SK-N-SH (cell line): ENCODE measurements at regions not wholly inside any gene's neighbourhood (a gene's known extent, or its start where the extent isn't known, plus 50 kb on each side); places are given as distances from the start of the nearest gene placed in this dataset.

Source experiments
- MXI1 ChIP-seq: IDR thresholded peaks from 2 replicates; pipeline ENCODE4 v1.6.1; 2012; ENCODE audit warnings: mild to moderate bottlenecking, low read depth, low read length, improper control_type of control experiment
- POLR2AphosphoS5 ChIP-seq: IDR thresholded peaks from 2 replicates; pipeline ENCODE4 v1.6.1; 2012; ENCODE audit warnings: low read depth, low read length
- TAF1 ChIP-seq: IDR thresholded peaks from 2 replicates; pipeline ENCODE4 v1.6.1; 2012; ENCODE audit warnings: low read depth, mild to moderate bottlenecking, low read length, moderate library complexity, borderline replicate concordance
- TF ChIP-seq, protein P1 (sequence below): IDR thresholded peaks from 2 replicates; pipeline ENCODE4 v1.6.1; 2012; ENCODE audit warnings: mild to moderate bottlenecking, low read depth, low read length, moderate library complexity
- TF ChIP-seq, protein P2 (sequence below): fragments of 200-600 bp; sonication (generic); IDR thresholded peaks from 2 replicates; pipeline ENCODE4 v1.6.1; 2017; ENCODE audit warnings: antibody characterized with exemption, mild to moderate bottlenecking, moderate library complexity
- TF ChIP-seq, protein P3 (sequence below): IDR thresholded peaks from 2 replicates; pipeline ENCODE4 v1.4.0; 2012; ENCODE audit warnings: low read depth

DNA sequence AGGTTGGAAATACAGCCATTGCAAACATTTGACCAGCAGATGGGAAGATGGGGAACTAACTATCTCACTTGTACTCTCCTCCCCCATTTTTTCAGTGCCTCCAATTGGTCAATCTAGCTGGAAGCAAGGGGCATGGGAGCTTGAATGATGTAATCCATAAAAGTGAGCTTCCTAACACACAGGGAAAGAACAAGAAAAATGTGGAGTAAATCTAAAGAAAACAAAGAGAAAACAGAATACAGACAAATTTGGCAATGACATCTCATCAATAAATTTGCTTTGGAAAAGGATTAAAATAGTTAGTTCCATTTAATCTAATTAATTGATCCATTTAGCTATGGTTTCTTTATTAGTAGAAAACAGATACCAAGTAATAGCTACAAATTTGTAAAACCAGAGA lies 592.6 kb upstream of the SOX9 start:
- TF ChIP-seq, protein P1, sequence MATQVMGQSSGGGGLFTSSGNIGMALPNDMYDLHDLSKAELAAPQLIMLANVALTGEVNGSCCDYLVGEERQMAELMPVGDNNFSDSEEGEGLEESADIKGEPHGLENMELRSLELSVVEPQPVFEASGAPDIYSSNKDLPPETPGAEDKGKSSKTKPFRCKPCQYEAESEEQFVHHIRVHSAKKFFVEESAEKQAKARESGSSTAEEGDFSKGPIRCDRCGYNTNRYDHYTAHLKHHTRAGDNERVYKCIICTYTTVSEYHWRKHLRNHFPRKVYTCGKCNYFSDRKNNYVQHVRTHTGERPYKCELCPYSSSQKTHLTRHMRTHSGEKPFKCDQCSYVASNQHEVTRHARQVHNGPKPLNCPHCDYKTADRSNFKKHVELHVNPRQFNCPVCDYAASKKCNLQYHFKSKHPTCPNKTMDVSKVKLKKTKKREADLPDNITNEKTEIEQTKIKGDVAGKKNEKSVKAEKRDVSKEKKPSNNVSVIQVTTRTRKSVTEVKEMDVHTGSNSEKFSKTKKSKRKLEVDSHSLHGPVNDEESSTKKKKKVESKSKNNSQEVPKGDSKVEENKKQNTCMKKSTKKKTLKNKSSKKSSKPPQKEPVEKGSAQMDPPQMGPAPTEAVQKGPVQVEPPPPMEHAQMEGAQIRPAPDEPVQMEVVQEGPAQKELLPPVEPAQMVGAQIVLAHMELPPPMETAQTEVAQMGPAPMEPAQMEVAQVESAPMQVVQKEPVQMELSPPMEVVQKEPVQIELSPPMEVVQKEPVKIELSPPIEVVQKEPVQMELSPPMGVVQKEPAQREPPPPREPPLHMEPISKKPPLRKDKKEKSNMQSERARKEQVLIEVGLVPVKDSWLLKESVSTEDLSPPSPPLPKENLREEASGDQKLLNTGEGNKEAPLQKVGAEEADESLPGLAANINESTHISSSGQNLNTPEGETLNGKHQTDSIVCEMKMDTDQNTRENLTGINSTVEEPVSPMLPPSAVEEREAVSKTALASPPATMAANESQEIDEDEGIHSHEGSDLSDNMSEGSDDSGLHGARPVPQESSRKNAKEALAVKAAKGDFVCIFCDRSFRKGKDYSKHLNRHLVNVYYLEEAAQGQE, result no peak
- TF ChIP-seq MXI1, result no peak
- TF ChIP-seq, protein P2, sequence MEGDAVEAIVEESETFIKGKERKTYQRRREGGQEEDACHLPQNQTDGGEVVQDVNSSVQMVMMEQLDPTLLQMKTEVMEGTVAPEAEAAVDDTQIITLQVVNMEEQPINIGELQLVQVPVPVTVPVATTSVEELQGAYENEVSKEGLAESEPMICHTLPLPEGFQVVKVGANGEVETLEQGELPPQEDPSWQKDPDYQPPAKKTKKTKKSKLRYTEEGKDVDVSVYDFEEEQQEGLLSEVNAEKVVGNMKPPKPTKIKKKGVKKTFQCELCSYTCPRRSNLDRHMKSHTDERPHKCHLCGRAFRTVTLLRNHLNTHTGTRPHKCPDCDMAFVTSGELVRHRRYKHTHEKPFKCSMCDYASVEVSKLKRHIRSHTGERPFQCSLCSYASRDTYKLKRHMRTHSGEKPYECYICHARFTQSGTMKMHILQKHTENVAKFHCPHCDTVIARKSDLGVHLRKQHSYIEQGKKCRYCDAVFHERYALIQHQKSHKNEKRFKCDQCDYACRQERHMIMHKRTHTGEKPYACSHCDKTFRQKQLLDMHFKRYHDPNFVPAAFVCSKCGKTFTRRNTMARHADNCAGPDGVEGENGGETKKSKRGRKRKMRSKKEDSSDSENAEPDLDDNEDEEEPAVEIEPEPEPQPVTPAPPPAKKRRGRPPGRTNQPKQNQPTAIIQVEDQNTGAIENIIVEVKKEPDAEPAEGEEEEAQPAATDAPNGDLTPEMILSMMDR, result no peak
- no peak for TF ChIP-seq POLR2AphosphoS5
- TF ChIP-seq TAF1, result no peak
- TF ChIP-seq, protein P3, sequence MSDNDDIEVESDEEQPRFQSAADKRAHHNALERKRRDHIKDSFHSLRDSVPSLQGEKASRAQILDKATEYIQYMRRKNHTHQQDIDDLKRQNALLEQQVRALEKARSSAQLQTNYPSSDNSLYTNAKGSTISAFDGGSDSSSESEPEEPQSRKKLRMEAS, result no peak
